CD4-positive, alpha-beta T cell (primary cell): ENCODE measurements at regions not wholly inside any gene's neighbourhood (a gene's known extent, or its start where the extent isn't known, plus 50 kb on each side); places are given as distances from the start of the nearest gene placed in this dataset.
"Not testable (repeated sequence)": the region's sequence is repeated elsewhere in the genome, so short reads cannot be mapped to it uniquely, and the experiment has no call there.

Source experiments
- ATAC-seq: fragments of 200-7000 bp; cut with Tn5 transposase; one replicate; pipeline ENCODE4 v1.10.0; 2022; ENCODE audit warnings: mild to moderate bottlenecking; ENCODE audit not compliant: poor library complexity
- CTCF ChIA-PET: fragments of 350-600 bp; sonication (Branson Sonifier 250); formaldehyde crosslinking; loops from one replicate; lab custom pipeline; 2021; ENCODE audit warnings: antibody characterized with exemption, inconsistent platforms; lab: Charles Lee
- POLR2A ChIA-PET: fragments of 350-600 bp; sonication (Branson Sonifier 250); formaldehyde crosslinking; loops from one replicate; lab custom pipeline; 2021; ENCODE audit warnings: antibody characterized with exemption, inconsistent platforms; lab: Charles Lee
- DNase-seq, 14 experiments: peaks; one replicate each; pipeline ENCODE4 v3.0.0-alpha.2; 2013 to 2020; ENCODE audit warnings: mixed read lengths in 2 of 14
- H3K27ac ChIP-seq, 2 donors: one replicate each; pipeline versions ENCODE4 v1.5.1 to v1.7.0; 2013; ENCODE audit warnings: low read length in 2 of 2, low read depth in 1 of 2, mild to moderate bottlenecking in 1 of 2
- H3K27me3 ChIP-seq, 2 experiments: 1 replicate in 1 of 2; 2 replicates in 1 of 2; pipeline versions ENCODE4 v1.6.1 to v1.7.0; 2013; ENCODE audit warnings: low read length in 2 of 2, control low read depth in 1 of 2, mild to moderate bottlenecking in 1 of 2, moderate library complexity in 1 of 2; ENCODE audit not compliant: insufficient read depth in 2 of 2, control insufficient read depth in 1 of 2
- H3K36me3 ChIP-seq: one replicate; pipeline ENCODE4 v1.6.1; 2013; ENCODE audit warnings: low read length, control low read depth; ENCODE audit not compliant: insufficient read depth
- H3K4me1 ChIP-seq: one replicate; pipeline ENCODE4 v1.6.1; 2013; ENCODE audit warnings: low read length, control low read depth; ENCODE audit not compliant: insufficient read depth
- H3K4me3 ChIP-seq: one replicate; pipeline ENCODE4 v1.5.1; 2013; ENCODE audit warnings: mild to moderate bottlenecking, low read length, moderate library complexity
- H3K9me3 ChIP-seq, 2 experiments: 1 replicate in 1 of 2; 2 replicates in 1 of 2; pipeline versions ENCODE4 v1.6.1 to v1.7.0; 2013; ENCODE audit warnings: low read length in 2 of 2, mild to moderate bottlenecking in 2 of 2, control low read depth in 1 of 2, moderate library complexity in 1 of 2; ENCODE audit not compliant: control insufficient read depth in 1 of 2, insufficient read depth in 1 of 2
- H3K27ac Mint-ChIP-seq: one replicate; pipeline ENCODE4 v1.8.0; 2020; ENCODE audit warnings: mixed read lengths
- H3K27me3 Mint-ChIP-seq: one replicate; pipeline ENCODE4 v1.8.0; 2021; ENCODE audit warnings: mixed read lengths
- H3K36me3 Mint-ChIP-seq: one replicate; pipeline ENCODE4 v1.8.0; 2021; ENCODE audit warnings: low read depth, mixed read lengths
- H3K4me1 Mint-ChIP-seq: one replicate; pipeline ENCODE4 v1.8.0; 2021; ENCODE audit warnings: low read depth, mixed read lengths
- H3K4me3 Mint-ChIP-seq: one replicate; pipeline ENCODE4 v1.8.0; 2020; ENCODE audit warnings: mild to moderate bottlenecking, mixed read lengths
- H3K9me3 Mint-ChIP-seq: one replicate; pipeline ENCODE4 v1.8.0; 2020; ENCODE audit warnings: mixed read lengths
- CTCF ChIP-seq: fragments of 200-600 bp; IDR thresholded peaks from one replicate; pipeline ENCODE4 v1.8.0; 2022; ENCODE audit warnings: antibody characterized with exemption, mild to moderate bottlenecking
- intact Hi-C, 2 experiments: fragments of 100-400 bp; cut with DNase I in 1 of 2; cut with micrococcal nuclease in 1 of 2; formaldehyde crosslinking; loops; one replicate each; pipeline versions ENCODE4 v1.15.1 to v1.9.0; 2023 to 2025; cut with DNase I, micrococcal nuclease

GRCh38 chr17:22088589-22088988 is 396.3 kb downstream of the KCNJ18 start:
- H3K27ac ChIP-seq, CTCF ChIA-PET, H3K27me3 Mint-ChIP-seq, H3K9me3 Mint-ChIP-seq, POLR2A ChIA-PET, DNase-seq, intact Hi-C loops, H3K4me3 Mint-ChIP-seq, H3K36me3 ChIP-seq, H3K4me1 Mint-ChIP-seq, H3K4me1 ChIP-seq, H3K4me3 ChIP-seq, H3K27ac Mint-ChIP-seq, H3K27me3 ChIP-seq, ATAC-seq, H3K36me3 Mint-ChIP-seq: not testable (repeated sequence)
- peaks cover 0 to 24% of the 10 kb centered on the region in 2 experiments for H3K9me3 ChIP-seq

- Mint-ChIP-seq H3K27ac (no peak overlapping the region), H3K4me3 (no peak overlapping the region)
These were observed 398.1 kb downstream of the KCNJ18 start for GRCh38 chr17:22090263-22090935.

GRCh38 chr17:22091041-22091679 is 398.8 kb downstream of the KCNJ18 start:
- intact Hi-C loops, ATAC-seq, H3K4me3 ChIP-seq, POLR2A ChIA-PET, H3K27me3 ChIP-seq, CTCF ChIA-PET, H3K27ac Mint-ChIP-seq, H3K36me3 ChIP-seq, H3K27ac ChIP-seq, H3K4me1 ChIP-seq, DNase-seq, H3K4me1 Mint-ChIP-seq, H3K27me3 Mint-ChIP-seq, H3K36me3 Mint-ChIP-seq, H3K9me3 Mint-ChIP-seq, H3K4me3 Mint-ChIP-seq: not testable (repeated sequence)
- H3K9me3 ChIP-seq, result peaks cover 0 to 24% of the 10 kb centered on the region in 2 experiments

More at GRCh38 chr17:22090263-22090935, 398.1 kb downstream of the KCNJ18 start:
- TF ChIP-seq CTCF, result no peak
- DNase-seq (no peak), ATAC-seq (no peak)
- Histone ChIP-seq H3K27me3 (no peaks in the 10 kb centered on the region), H3K36me3 (no peaks in the 10 kb centered on the region), H3K4me1 (no peaks in the 10 kb centered on the region), H3K4me3 (no peak overlapping the region), H3K27ac (no peak overlapping the region), H3K9me3 (peaks cover 0 to 24% of the 10 kb centered on the region in 2 experiments)
- peaks cover 7% of the 10 kb centered on the region for H3K9me3 Mint-ChIP-seq
- CTCF ChIA-PET, result no interaction called here
- no peaks in the 10 kb centered on the region for H3K4me1 Mint-ChIP-seq
- H3K36me3 Mint-ChIP-seq, result no peaks in the 10 kb centered on the region
- H3K27me3 Mint-ChIP-seq, result no peaks in the 10 kb centered on the region
- intact Hi-C loops, result no loop called here
- POLR2A ChIA-PET, result no interaction called here

GRCh38 chr17:22091840-22092239 is 399.5 kb downstream of the KCNJ18 start:
- H3K4me3 ChIP-seq, H3K4me1 ChIP-seq, H3K27ac ChIP-seq, POLR2A ChIA-PET, DNase-seq, H3K27ac Mint-ChIP-seq, H3K4me3 Mint-ChIP-seq, H3K36me3 ChIP-seq, H3K4me1 Mint-ChIP-seq, H3K27me3 Mint-ChIP-seq, H3K27me3 ChIP-seq, ATAC-seq, H3K9me3 Mint-ChIP-seq, H3K36me3 Mint-ChIP-seq, CTCF ChIA-PET, intact Hi-C loops: not testable (repeated sequence)
- H3K9me3 ChIP-seq, result peaks cover 0 to 24% of the 10 kb centered on the region in 2 experiments

GRCh38 chr17:22095414-22095813 is 403.1 kb downstream of the KCNJ18 start:
- H3K9me3 Mint-ChIP-seq, H3K27ac Mint-ChIP-seq, H3K27me3 Mint-ChIP-seq, intact Hi-C loops, POLR2A ChIA-PET, H3K36me3 Mint-ChIP-seq, H3K4me3 Mint-ChIP-seq, DNase-seq, H3K27me3 ChIP-seq, H3K4me3 ChIP-seq, H3K9me3 ChIP-seq, H3K27ac ChIP-seq, CTCF ChIA-PET, H3K36me3 ChIP-seq, H3K4me1 ChIP-seq, ATAC-seq, H3K4me1 Mint-ChIP-seq: not testable (repeated sequence)

GRCh38 chr17:22099633-22100032 is 407.3 kb downstream of the KCNJ18 start:
- H3K27ac Mint-ChIP-seq, H3K9me3 Mint-ChIP-seq, H3K36me3 ChIP-seq, intact Hi-C loops, H3K36me3 Mint-ChIP-seq, H3K9me3 ChIP-seq, H3K4me3 Mint-ChIP-seq, H3K4me1 Mint-ChIP-seq, H3K4me1 ChIP-seq, CTCF ChIA-PET, H3K27me3 ChIP-seq, DNase-seq, H3K27ac ChIP-seq, POLR2A ChIA-PET, H3K4me3 ChIP-seq, H3K27me3 Mint-ChIP-seq, ATAC-seq: not testable (repeated sequence)
